ENCODE measurements at regions not wholly inside any gene's neighbourhood (a gene's known extent, or its start where the extent isn't known, plus 50 kb on each side); places are given as distances from the start of the nearest gene placed in this dataset.
"Not testable (repeated sequence)": the region's sequence is repeated elsewhere in the genome, so short reads cannot be mapped to it uniquely, and the experiment has no call there.

- Histone ChIP-seq H3K36me3 (ENCODE audit: control insufficient read depth, insufficient read depth, low read length) (no peaks in the 10 kb centered on the region), H3K4me3 (ENCODE audit: low read depth, low read length) (no peak overlapping the region), H3K27me3 (ENCODE audit: control insufficient read depth, insufficient read depth, low read length) (no peaks in the 10 kb centered on the region)
- TF ChIP-seq, protein P1, sequence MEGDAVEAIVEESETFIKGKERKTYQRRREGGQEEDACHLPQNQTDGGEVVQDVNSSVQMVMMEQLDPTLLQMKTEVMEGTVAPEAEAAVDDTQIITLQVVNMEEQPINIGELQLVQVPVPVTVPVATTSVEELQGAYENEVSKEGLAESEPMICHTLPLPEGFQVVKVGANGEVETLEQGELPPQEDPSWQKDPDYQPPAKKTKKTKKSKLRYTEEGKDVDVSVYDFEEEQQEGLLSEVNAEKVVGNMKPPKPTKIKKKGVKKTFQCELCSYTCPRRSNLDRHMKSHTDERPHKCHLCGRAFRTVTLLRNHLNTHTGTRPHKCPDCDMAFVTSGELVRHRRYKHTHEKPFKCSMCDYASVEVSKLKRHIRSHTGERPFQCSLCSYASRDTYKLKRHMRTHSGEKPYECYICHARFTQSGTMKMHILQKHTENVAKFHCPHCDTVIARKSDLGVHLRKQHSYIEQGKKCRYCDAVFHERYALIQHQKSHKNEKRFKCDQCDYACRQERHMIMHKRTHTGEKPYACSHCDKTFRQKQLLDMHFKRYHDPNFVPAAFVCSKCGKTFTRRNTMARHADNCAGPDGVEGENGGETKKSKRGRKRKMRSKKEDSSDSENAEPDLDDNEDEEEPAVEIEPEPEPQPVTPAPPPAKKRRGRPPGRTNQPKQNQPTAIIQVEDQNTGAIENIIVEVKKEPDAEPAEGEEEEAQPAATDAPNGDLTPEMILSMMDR (IDR thresholded peaks at IDR 0.05; ENCODE audit: insufficient read depth, low read length, poor library complexity, severe bottlenecking) = no peak
- DNase-seq (ENCODE audit: low read depth) = no peak
Observed at GRCh38 chr10:11670381-11670780, 58.9 kb upstream of the USP6NL start.

DNA sequence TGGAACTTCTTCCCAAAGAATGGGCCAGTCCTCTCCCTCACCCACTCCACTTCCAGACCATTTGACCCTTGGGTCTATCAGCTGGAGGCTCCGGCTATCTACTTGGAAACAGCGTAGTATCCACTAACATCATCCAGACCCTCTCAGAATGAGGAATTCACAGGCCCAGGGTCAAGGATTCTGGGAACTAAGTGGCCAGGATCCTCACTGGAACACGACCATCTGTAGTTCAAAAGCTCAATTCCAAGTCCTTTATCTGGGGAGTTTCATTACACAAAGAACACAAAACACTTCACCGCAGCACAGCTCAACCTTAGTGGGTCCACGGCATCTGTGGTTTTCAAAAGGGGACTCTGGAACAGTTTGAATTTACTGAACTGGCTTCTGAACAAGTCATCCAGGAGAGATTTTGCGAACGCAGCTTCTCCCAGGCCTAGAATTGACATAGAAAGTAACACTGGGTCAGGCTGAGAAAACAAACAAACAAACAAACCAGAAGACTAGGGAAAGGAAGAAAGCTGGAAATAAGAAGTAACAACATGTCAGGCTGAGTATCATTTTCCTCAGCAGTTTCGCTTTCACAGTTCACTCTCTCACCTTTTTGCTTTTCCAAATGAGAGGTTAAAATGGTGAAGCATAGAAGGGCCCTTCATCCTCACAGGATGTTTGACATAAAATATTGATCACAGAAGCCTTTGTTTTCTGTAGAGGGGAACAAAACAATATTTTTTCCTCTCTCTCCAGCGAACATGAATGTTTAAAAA is 57.6 kb upstream of the USP6NL start:
- Histone ChIP-seq H3K4me3 (ENCODE audit: low read depth, low read length) (no peak overlapping the region), H3K27me3 (ENCODE audit: control insufficient read depth, insufficient read depth, low read length) (no peaks in the 10 kb centered on the region), H3K36me3 (ENCODE audit: control insufficient read depth, insufficient read depth, low read length) (no peaks in the 10 kb centered on the region)
- no peak for DNase-seq (ENCODE audit: low read depth)
- TF ChIP-seq, protein P1 (IDR thresholded peaks at IDR 0.05; ENCODE audit: insufficient read depth, low read length, poor library complexity, severe bottlenecking) = no peak

GRCh38 chr10:11667756-11668155 is 56.3 kb upstream of the USP6NL start:
- no peaks in the 10 kb centered on the region for H3K36me3 ChIP-seq (ENCODE audit: control insufficient read depth, insufficient read depth, low read length)
- no peaks in the 10 kb centered on the region for H3K27me3 ChIP-seq (ENCODE audit: control insufficient read depth, insufficient read depth, low read length)
- TF ChIP-seq, protein P1 (IDR thresholded peaks at IDR 0.05; ENCODE audit: insufficient read depth, low read length, poor library complexity, severe bottlenecking) = no peak
- DNase-seq (ENCODE audit: low read depth) = no peak
- no peak overlapping the region for H3K4me3 ChIP-seq (ENCODE audit: low read depth, low read length)

- no peak for DNase-seq (ENCODE audit: low read depth)
- Histone ChIP-seq H3K27me3 (ENCODE audit: control insufficient read depth, insufficient read depth, low read length) (no peaks in the 10 kb centered on the region), H3K4me3 (ENCODE audit: low read depth, low read length) (no peak overlapping the region), H3K36me3 (ENCODE audit: control insufficient read depth, insufficient read depth, low read length) (no peaks in the 10 kb centered on the region)
- TF ChIP-seq, protein P1 (IDR thresholded peaks at IDR 0.05; ENCODE audit: insufficient read depth, low read length, poor library complexity, severe bottlenecking) = no peak
Observed at GRCh38 chr10:11663763-11664555, 52.5 kb upstream of the USP6NL start.

GRCh38 chr10:11663126-11663515 is 51.7 kb upstream of the USP6NL start:
- not testable (repeated sequence) for H3K36me3 ChIP-seq (ENCODE audit: control insufficient read depth, insufficient read depth, low read length); H3K27me3 ChIP-seq (ENCODE audit: control insufficient read depth, insufficient read depth, low read length); DNase-seq (ENCODE audit: low read depth); H3K4me3 ChIP-seq (ENCODE audit: low read depth, low read length)

DNA sequence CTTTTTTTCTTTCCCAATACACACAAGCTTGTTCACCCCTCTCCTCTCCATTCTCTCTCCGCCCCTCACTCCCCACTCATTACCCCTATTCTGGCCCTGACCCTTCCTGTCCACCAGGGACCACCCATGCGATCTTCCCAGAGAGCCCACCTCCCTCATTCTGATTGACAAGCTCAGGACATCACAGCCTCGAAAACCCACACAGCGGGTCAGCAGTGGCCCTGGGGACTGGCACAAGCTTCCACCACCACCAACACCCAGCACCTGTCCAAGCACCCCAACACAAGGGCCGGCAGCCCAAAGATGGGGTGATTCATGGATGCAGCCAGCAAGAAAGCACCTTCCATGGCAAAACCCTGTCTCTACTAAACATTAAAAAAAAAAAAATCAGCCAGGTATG is 50.0 kb upstream of the USP6NL start:
- no peak for DNase-seq (ENCODE audit: low read depth)
- TF ChIP-seq, protein P1 (IDR thresholded peaks at IDR 0.05; ENCODE audit: insufficient read depth, low read length, poor library complexity, severe bottlenecking) = no peak
- Histone ChIP-seq H3K4me3 (ENCODE audit: low read depth, low read length) (no peak overlapping the region), H3K36me3 (ENCODE audit: control insufficient read depth, insufficient read depth, low read length) (no peaks in the 10 kb centered on the region), H3K27me3 (ENCODE audit: control insufficient read depth, insufficient read depth, low read length) (no peaks in the 10 kb centered on the region)

All from kidney epithelial cell (primary cell).